Heart right ventricle (tissue), 16 donors: ENCODE measurements at regions not wholly inside any gene's neighbourhood (a gene's known extent, or its start where the extent isn't known, plus 50 kb on each side); places are given as distances from the start of the nearest gene placed in this dataset.

Experiments
- ATAC-seq, 8 donors: fragments of 200-7000 bp; cut with Tn5 transposase; one replicate each; pipeline ENCODE4 v1.9.1; 2020; ENCODE audit warnings: mild to moderate bottlenecking in 8 of 8, moderate library complexity in 8 of 8, moderate number of reproducible peaks in 1 of 8
- DNase-seq, 2 donors: peaks; one replicate each; pipeline ENCODE4 v3.0.0-alpha.2; 2020
- H3K27ac ChIP-seq, 10 donors: fragments of 200-600 bp; sonication (generic) in 2 of 10; one replicate each; pipeline versions ENCODE4 v1.5.0 to v1.8.0; 2020 to 2022; ENCODE audit warnings: mild to moderate bottlenecking in 3 of 10
- H3K27me3 ChIP-seq, 7 donors: fragments of 200-600 bp; one replicate each; pipeline ENCODE4 v1.8.0; 2021 to 2022; ENCODE audit warnings: mild to moderate bottlenecking in 2 of 7
- H3K36me3 ChIP-seq, 9 donors: fragments of 200-600 bp; sonication (generic) in 1 of 9; one replicate each; pipeline versions ENCODE4 v1.5.0 to v1.8.0; 2020 to 2022; ENCODE audit warnings: mild to moderate bottlenecking in 2 of 9
- H3K4me1 ChIP-seq, 9 donors: fragments of 200-600 bp; sonication (generic) in 1 of 9; one replicate each; pipeline versions ENCODE4 v1.5.0 to v1.8.0; 2020 to 2022; ENCODE audit warnings: mild to moderate bottlenecking in 4 of 9
- H3K4me3 ChIP-seq, 10 donors: fragments of 200-600 bp; sonication (generic) in 2 of 10; one replicate each; pipeline versions ENCODE4 v1.5.0 to v1.8.0; 2020 to 2022; ENCODE audit warnings: mild to moderate bottlenecking in 7 of 10, moderate library complexity in 2 of 10
- H3K9me3 ChIP-seq, 11 donors: fragments of 200-600 bp in 10 of 11; sonication (generic) in 2 of 11; one replicate each; pipeline versions ENCODE4 v1.5.0 to v1.8.0; 2013 to 2022; ENCODE audit warnings: mild to moderate bottlenecking in 2 of 11, control low read depth in 1 of 11, moderate library complexity in 1 of 11
- WGBS, 2 donors: extraction: QIAGEN DNeasy Blood & Tissue Kit; methylation state at CpG; one replicate each; pipeline ENCODE4 v1.1.7; 2013; ENCODE audit warnings: inconsistent platforms in 1 of 2; 5-methylcytosine and 5-hydroxymethylcytosine counted together
- intact Hi-C, 10 donors: fragments of 100-400 bp; cut with DNase I; formaldehyde crosslinking; loops; one replicate each; pipeline versions ENCODE4 v1.11.1 to v1.14.2; 2022
- TF ChIP-seq, protein P1 (sequence below), 9 donors: fragments of 200-600 bp; sonication (generic) in 2 of 9; IDR thresholded peaks; one replicate each; pipeline versions ENCODE4 v1.5.0 to v1.8.0; 2021 to 2022; ENCODE audit warnings: antibody characterized with exemption in 9 of 9, mild to moderate bottlenecking in 5 of 9, moderate library complexity in 1 of 9
- donor health status: Arrhythmogenic right ventricular cardiomyopathy.
- donor health status: ischemic (EF 13 %, LVEDD 7.1; RV severe dilation, severe dysfunction).
- donor health status: healthy with polysubstance abuse.
- donor health status: DM: no; HTN: yes; CAD: no.
- donor health status: DM: no; HTN: no; CAD: no.
- donor health status: ischemic (EF 25% LVEDD 6.9; RV normal size, moderate dysfunction).
- donor health status: ischemic (EF 25% LVEDD 5.7; RV mildly dilated, moderate dysfunction).
- donor health status: healthy.
- donor health status: DM: yes; HTN: yes; CAD: no.
- donor health status: Ischemic cardiomyopathy.
- donor health status: ischemic (EF 35%, LVEDD 5.7; RV mildly dilated, moderate dysfunction).
- donor health status: nonischemic (EF 11% LVEDD 7.7; RV severe dilation, severe dysfunction).
- donor health status: DM: yes; HTN: yes; CAD: no.
- donor health status: PGD.
- donor health status: ischemic (EF 29% LVEDD 5.4; RV normal size, mild dysfunction).
- donor health status: nonischemic (EF 23%, LVEDD 6.1; RV moderate dilation, normal function).

DNA sequence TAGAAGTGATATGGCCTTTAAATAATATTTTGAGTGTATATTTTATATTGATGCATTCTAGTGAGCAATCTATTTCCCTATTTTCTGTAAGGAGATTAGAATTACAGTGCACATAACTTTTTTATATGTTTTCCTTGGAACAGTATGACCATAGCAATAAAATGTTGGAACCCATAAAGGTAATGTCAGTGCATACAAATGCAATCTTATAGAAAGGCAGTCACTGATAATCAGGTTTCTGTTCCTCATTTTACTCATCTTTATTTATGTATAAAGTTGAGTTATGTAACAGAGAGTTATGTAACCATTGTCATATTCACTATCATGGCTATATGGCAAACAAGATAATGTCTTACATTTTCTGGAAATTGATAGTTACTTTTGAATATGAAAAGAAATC is 179.9 kb upstream of the NETO1 start:
- no peak for DNase-seq
- H3K36me3 ChIP-seq = no peaks in the 10 kb centered on the region
- TF ChIP-seq, protein P1, sequence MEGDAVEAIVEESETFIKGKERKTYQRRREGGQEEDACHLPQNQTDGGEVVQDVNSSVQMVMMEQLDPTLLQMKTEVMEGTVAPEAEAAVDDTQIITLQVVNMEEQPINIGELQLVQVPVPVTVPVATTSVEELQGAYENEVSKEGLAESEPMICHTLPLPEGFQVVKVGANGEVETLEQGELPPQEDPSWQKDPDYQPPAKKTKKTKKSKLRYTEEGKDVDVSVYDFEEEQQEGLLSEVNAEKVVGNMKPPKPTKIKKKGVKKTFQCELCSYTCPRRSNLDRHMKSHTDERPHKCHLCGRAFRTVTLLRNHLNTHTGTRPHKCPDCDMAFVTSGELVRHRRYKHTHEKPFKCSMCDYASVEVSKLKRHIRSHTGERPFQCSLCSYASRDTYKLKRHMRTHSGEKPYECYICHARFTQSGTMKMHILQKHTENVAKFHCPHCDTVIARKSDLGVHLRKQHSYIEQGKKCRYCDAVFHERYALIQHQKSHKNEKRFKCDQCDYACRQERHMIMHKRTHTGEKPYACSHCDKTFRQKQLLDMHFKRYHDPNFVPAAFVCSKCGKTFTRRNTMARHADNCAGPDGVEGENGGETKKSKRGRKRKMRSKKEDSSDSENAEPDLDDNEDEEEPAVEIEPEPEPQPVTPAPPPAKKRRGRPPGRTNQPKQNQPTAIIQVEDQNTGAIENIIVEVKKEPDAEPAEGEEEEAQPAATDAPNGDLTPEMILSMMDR (IDR thresholded peaks at IDR 0.05) = no peak
- intact Hi-C loops = no loop called here
- ATAC-seq = no peak
- H3K27me3 ChIP-seq = no peaks in the 10 kb centered on the region
- no peak overlapping the region for H3K27ac ChIP-seq
- H3K9me3 ChIP-seq = peaks cover 0 to 26% (median 3%) of the 10 kb centered on the region in 11 donors
- H3K4me3 ChIP-seq = no peak overlapping the region
- peaks cover 0 to 6% (median 0%) of the 10 kb centered on the region in 9 donors for H3K4me1 ChIP-seq

DNA sequence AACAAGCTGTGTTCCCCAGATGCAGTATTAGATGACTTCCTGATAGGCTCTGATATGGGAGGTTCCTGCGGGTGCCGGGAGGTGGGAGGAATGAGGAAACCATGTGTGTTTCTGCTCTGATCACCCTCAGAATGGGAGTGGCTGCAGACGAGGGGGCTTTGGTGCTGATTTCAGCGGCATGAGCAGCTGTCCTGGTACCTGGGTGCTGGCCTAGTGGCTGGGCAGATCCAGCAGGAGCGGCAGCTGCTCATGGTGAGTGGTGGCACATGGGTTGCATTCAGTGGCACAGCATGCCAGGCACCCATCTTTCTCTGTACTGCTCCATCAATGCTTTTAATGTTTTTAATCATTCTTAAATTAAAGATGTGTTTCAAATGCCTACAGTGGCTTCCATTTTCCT is 177.2 kb upstream of the NETO1 start:
- TF ChIP-seq, protein P1 (IDR thresholded peaks at IDR 0.05) = no peak
- no peaks in the 10 kb centered on the region for H3K27me3 ChIP-seq
- H3K27ac ChIP-seq = no peak overlapping the region
- H3K36me3 ChIP-seq = no peaks in the 10 kb centered on the region
- intact Hi-C loops = no loop called here
- WGBS, 2 donors = 65 to 71% methylated on average over 5 of the region's 5 CpGs
- ATAC-seq (no peak), DNase-seq (no peak)
- H3K4me3 ChIP-seq = no peak overlapping the region
- H3K4me1 ChIP-seq = peaks cover 0 to 6% (median 0%) of the 10 kb centered on the region in 9 donors
- H3K9me3 ChIP-seq = peaks cover 0 to 15% (median 0%) of the 10 kb centered on the region in 11 donors

DNA sequence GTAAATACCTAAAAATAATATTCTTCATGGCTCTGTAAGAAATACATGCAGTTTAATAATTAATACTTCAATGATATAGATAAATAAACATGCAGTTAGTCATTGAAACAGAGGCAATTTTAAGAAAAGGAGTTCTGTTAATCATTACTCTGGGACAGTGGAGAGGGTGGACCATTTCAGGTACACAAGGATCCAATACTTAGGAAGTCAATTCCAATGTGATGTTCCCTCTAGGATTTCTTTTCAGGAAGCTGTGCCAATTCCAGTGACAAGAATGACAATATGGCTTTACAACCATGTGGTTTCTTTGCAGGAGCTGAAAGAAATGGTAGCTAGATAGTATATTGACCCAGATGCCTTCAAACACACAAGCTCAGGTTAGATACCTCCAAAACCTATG is 175.8 kb upstream of the NETO1 start:
- H3K36me3 ChIP-seq = no peaks in the 10 kb centered on the region
- no peak overlapping the region for H3K27ac ChIP-seq
- peaks cover 0 to under 1% (median 0%) of the 10 kb centered on the region in 11 donors for H3K9me3 ChIP-seq
- H3K27me3 ChIP-seq = no peaks in the 10 kb centered on the region
- intact Hi-C loops = no loop called here
- H3K4me3 ChIP-seq = no peak overlapping the region
- peaks cover 0 to 6% (median 0%) of the 10 kb centered on the region in 9 donors for H3K4me1 ChIP-seq
- TF ChIP-seq, protein P1 (IDR thresholded peaks at IDR 0.05) = no peak
- no peak for DNase-seq
- no peak for ATAC-seq

DNA sequence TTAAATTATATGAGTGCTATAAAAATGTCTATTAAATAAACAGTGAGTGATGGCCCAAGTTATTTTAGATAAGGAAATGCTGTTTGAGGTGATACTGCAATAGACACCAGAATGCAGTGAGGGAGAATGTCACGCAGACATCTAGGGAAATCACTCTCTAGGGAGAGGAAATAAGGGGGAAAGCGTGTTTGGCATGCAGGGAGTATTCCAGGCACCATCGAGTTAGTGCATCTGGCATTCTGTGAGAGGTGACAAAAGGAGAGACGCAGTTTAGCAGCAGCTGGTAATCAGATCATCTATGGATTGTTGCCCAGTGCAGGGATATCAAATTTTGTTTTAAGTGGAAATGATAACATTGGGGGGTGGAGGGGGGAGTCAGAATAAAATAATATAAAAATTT is 175.4 kb upstream of the NETO1 start:
- Histone ChIP-seq H3K27ac (no peak overlapping the region), H3K9me3 (no peaks in the 10 kb centered on the region), H3K27me3 (no peaks in the 10 kb centered on the region), H3K36me3 (no peaks in the 10 kb centered on the region), H3K4me1 (peaks cover 0 to 6% (median 0%) of the 10 kb centered on the region in 9 donors), H3K4me3 (no peak overlapping the region)
- TF ChIP-seq, protein P1 (IDR thresholded peaks at IDR 0.05) = no peak
- ATAC-seq (no peak), DNase-seq (no peak)
- 2 to 8% methylated on average over 4 of the region's 4 CpGs for WGBS, 2 donors
- intact Hi-C loops = no loop called here

DNA sequence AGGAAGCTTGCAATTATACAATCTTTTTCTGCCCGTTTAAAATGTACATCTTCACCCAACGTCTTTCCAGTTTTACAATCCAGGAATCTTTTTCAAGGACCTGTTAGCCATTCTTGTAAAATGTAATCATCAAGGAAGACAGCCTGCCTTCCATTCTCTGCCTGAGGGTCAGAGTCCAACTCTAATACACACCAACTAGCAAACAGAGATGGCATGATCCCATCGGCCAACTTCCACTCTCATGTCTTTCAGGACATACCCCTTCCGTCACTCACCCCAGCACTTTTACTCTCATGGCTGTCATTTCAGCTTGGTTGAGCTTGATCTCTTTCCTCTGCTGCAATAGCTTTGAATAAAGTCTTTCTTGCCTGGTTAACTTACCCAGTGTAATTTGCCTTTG is 172.5 kb upstream of the NETO1 start:
- intact Hi-C loops = no loop called here
- Histone ChIP-seq H3K36me3 (no peaks in the 10 kb centered on the region), H3K27ac (no peak overlapping the region), H3K4me3 (no peak overlapping the region), H3K4me1 (peaks cover 0 to 6% (median 0%) of the 10 kb centered on the region in 9 donors), H3K27me3 (no peaks in the 10 kb centered on the region), H3K9me3 (no peaks in the 10 kb centered on the region)
- DNase-seq = no peak
- TF ChIP-seq, protein P1 (IDR thresholded peaks at IDR 0.05) = no peak
- no peak for ATAC-seq
- WGBS, 2 donors = 70 to 73% methylated on average over 4 of the region's 4 CpGs
